HG03025 (cell line): ENCODE measurements at regions not wholly inside any gene's neighbourhood (a gene's known extent, or its start where the extent isn't known, plus 50 kb on each side); places are given as distances from the start of the nearest gene placed in this dataset.
"Not testable (repeated sequence)": the region's sequence is repeated elsewhere in the genome, so short reads cannot be mapped to it uniquely, and the experiment has no call there.

ENCODE experiments used
- ATAC-seq: cut with Tn5 transposase; IDR thresholded peaks from one replicate; pipeline ENCODE4 v1.9.1; 2021; ENCODE audit warnings: mild to moderate bottlenecking, moderate library complexity; ENCODE audit not compliant: unreplicated experiment, low FRiP score

DNA sequence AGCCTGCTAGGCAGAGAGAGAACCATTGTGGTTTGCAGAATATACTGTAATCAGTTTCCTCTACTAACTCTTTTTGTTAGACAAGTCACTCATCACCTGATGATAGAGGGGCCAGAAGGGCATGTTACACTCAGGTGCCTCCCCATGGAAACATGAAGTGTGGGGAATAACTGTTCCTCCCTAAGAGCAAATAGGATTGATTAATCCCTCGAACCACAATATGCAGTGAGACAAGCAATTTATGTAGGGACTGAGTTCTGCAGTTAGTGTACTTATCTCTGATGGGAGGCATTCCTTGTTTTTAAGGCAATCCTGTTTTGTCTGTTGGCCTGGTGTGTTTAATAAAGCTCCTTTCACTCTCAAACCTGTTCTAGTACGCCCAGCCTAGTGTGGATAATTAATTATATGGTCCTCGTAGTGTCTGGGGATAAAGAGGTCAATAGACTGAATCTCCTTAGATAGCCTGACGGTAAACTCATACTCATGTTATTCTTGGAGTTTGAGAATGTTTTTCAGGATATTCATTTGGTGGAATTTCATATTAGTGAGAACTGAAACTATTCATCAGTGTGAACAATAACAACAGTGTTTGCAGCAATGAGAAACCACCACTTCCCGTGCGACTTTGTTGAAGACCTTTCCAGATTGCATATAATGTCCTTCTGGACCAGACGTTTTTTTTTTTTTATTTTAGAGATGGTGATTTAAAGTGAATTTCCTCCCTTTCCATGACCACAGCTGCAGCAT is 344.8 kb upstream of the FZD8 start:
- ATAC-seq, result no peak

DNA sequence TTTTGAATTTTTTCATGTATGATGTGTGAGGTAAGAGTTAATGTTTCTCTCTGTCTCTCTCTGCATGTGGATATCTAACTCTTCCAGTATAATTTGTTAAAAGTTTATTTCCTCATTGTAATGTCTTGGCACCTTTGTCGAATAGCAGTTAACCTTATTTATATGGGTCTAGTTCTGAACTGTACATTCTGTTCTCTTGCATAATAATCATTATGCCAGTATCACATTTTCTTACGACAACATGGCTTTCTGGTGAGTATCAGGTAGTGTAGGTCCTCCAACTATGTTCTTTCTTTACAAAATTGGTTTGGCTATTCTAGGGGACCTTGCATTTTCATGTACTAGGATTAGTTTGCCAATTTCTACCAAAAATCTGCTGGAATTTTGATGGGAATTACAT is 337.0 kb upstream of the FZD8 start:
- ATAC-seq, result no peak

DNA sequence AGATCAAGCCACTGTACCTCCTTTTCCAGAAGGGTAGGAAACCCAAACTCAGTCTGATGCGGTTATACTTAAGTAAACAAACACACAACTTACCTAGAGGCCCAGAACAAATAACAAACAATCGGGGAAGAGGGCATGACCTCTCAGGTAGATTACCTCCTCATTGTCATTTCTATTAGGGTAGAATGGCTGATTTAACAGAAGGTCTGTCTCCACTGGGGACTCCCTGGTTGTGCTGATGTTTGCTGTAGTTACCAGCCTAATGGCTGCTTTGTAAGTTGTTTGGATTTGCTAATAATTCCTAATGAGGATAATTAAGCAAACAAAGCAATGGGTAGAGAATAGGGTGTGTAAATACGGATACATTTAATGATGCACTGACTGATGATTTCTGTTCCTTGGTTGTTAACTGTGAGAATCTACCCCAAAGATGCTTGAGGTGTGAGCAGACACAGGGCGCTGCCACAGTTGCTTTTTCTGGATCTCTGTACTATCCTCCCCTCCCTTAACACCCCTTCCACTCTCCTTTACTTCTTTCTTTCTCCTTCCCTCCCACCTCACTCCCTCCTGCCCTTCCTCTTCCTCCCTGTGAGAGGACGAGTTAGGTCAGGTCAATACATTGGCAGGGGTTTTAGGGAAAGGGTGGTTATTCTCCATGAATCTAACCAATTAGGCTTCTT is 332.0 kb upstream of the FZD8 start:
- ATAC-seq, result not testable (repeated sequence)

DNA sequence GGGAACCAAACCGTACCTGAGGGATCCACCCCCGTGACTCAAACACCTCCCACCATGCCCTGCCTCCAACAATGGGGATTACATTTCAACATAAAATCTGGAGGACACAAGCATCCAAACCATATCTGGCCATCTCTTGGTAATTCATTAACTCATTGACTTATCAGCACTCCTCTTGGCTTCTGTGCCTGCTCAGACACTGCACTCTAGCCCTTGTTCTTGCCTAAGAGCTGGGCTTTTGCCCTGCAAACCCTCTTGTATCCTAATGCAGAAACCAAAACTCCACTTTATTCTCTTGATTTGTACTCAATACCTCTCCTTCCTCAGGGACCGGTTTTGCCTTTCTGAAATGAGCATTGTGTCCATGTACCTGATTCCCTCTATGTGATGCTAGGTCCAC is 330.2 kb upstream of the FZD8 start:
- no peak for ATAC-seq

DNA sequence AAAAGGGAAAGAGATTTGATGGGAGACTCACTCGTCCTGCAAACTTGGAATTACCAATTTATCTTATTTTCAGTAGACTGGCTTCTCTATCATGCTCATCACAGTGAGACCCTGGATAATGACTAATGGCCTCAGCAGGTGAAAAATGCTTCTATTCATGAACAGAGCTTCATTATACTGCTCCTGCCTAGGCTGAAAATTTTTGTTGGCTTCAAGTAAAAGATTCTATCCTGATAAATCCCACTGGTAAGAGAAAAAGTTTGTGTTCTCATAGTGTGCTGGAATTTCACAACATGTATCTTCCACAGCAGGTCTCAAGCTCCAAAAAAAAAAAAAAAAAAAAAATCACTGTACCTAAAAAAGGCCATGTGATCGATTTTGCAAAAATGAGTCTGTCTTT is 329.3 kb upstream of the FZD8 start:
- no peak for ATAC-seq

DNA sequence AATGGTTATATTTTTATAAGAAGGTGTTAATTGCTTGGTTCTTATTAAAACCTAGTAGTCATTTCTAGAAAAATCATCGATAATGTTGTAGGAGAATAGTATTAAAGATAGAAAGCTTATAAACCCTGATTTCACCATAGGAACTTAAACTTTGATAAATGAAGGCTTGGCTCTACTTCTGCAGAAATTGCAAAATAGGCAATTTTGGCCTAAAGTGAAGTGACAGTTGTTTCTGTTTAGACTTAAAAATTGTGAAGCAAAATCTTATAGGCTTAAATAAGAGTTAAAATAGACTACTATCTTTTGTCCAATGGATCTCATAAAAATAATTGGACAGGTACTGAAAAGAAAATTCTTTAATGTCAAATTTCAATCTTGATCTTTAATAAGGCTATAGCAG is 321.6 kb upstream of the FZD8 start:
- ATAC-seq, result no peak

DNA sequence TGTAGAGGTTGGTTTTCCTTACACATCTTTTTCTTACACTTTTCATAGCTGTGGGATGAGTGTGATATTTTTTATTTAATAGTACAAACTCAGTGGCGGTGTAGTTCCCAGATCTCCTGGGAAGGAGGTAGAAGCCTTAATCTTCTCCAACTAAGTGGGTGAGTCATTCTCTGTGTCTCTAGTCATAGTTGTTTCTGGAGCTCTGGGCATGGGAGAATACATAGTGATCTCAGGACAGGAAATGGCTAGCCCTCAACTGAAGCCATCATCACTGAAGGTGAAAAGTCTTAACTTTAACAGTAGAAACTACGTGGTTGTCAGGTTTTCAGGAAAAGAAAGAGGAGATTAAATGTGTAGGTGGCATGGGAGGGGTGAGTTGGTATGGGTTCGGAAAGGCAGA is 319.4 kb upstream of the FZD8 start:
- no peak for ATAC-seq

DNA sequence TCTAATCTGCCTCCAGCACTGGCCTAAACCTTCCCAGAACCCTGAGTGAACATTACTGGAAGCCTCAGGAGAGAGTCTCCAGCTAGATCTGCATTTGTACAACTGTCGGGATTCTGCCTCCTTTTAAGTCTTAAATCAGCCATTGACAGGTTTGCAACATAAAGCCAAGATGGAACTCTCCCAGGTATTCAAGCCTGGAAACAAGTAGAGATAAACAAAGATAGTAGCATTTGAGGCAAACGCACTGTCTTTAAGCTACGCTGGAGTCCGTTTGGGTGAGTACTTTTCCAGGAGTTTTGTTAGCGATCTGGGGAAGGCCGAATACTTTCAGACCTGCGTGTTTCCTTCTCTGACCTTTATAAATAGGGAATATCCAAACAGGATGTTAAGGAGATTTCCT is 317.2 kb upstream of the FZD8 start:
- ATAC-seq, result no peak

DNA sequence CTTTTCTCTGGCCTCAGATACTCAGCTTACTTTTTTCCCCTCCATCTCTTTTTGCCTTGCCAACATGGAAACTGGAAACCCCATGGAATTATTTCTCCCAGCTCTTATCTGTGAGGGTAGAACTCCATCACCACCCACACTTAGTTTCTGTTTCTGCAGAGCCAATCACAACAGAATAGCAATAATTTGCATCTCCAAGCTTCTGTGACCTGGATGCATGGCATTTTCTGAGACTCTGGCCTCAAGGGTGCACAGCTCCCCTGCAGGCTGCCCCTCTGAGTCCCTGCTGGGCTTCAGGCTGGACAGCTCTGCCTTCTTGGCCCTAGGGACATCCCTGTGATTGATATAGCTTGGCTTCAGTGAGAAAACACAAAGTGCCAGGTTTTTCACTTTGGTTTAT is 316.5 kb upstream of the FZD8 start:
- not testable (repeated sequence) for ATAC-seq

DNA sequence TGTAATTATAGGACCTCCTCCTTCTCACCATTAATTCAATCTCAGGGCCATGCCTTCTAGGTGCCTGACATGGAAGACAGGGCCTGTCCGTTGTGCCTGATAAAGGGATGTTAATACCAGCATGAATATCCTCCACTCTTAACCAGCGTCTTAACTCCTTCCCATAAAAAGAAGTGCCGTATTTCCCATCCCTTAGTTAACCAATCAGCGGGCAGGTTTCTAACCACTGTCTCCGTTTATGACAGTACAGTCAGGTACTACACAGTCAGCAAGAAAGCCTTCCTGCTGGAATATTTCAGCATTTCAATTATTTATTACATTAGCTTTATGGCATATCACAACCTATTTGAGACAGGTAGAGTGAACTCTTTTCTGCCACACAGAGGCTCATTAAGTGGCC is 308.6 kb upstream of the FZD8 start:
- no peak for ATAC-seq

DNA sequence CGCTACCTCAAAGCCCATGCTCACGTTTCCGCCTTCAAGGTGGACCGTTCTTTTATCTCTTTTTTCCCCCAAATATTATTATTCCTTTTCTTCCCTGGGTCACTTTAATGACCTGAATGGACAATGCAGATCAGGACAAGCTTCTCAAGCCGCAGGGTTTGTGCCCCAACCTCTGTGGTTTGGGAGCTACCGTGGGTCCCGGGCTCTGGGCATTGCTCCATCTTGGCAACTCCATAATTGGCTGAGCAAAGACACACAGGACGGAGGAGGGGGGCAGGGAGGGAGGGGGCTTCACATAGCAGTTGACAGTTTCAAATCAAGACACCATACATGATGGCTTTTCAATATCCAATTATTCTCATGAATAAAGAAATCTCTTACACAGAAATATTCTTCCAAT is 308.1 kb upstream of the FZD8 start:
- no peak for ATAC-seq

DNA sequence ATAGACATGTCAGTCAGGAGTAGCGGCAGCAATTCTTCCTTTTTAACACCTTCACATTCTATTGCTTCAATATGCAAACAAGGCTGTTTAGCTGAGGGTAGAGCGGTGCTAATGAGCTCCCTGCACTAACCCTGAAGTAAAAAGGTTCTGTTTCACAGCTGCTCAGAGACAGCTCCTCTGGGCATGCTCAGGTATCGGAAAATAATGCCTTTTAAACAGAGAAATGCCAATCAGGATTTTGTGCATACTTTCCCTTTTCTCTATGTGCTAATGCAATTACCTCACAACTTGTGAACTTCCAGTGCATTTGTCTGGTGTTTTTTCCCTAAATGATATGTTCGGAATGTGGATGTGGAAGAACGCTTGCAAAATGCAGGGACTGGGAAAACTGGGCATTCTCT is 307.7 kb upstream of the FZD8 start:
- ATAC-seq, result no peak

DNA sequence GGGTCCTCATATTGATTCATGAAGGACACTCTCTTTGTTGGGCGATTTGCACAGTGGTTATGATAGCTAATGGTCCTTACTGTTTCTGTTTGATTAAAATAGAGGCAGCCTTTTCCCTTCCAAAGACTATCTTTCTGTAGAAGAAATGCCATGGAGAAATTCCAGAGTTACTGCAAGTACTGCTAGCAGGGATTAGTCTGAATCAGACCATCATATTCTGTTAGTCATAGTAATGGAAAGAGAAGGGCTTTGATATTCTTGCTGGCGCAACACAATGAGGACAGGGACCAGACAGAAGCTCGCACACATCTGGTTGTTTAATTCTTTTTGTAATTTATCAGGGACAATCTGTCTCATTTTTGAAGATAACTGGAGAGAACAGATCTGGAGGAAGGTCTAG is 304.5 kb upstream of the FZD8 start:
- no peak for ATAC-seq

DNA sequence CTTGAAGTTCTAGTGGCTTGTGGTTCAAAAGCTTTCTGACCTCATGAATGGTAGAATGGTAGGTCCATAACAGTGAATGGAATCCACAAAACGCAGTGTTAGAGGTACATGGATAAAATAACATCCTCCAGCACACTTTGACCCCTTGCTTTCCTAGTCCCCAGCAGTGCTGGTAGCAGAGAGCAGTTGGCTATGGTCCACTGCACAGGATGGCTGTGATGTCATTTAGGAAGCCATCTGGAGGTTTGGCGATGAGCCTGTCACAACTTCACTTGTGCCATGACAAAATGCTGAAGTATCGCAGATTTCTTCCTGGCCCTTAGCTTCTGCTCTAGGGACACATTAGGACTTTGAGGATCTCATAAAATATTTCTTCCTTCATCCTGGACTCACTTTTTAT is 300.0 kb upstream of the FZD8 start:
- ATAC-seq, result no peak

DNA sequence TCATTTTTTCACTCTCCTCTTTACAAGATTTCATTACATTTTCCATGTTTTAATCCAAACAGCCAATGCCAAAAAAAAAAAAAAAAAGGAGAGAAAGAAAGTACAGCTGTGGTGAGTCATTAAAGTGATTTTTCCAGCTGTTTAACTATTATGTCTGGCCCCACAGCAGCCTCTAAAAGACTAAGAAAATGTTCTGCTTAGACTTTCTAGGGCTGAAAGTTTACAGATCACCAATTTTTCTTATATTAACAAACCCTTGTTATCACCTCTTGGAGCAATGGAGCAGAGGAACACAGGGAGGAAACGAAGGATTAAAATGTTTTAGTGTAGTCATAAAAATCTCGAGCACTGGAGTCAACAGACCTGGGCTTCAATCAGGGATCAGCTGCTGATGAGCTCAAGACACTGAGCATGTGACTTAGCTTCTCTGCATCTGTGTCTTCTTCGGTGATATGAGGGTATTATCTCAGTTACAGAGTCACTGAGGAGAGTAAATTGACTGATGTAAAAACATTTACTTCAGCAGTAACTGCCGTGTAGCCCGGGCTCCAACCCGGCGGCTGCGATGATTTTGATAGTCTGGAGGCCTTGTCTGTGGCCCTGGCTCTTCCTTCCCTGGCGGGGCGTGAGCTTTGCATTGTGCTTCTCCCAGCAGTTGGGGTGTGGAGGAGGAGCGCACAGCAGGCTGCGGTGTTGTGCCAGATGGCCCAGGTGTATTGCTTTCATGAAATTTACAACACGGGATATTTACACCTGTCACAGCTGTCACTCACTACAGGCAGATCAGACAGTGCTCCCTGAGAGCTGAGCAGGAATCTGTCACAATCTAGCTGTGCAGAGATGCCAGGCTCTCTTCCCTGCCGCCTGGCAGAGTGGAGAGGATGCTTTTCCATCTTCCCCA is 298.3 kb upstream of the FZD8 start:
- no peak for ATAC-seq

DNA sequence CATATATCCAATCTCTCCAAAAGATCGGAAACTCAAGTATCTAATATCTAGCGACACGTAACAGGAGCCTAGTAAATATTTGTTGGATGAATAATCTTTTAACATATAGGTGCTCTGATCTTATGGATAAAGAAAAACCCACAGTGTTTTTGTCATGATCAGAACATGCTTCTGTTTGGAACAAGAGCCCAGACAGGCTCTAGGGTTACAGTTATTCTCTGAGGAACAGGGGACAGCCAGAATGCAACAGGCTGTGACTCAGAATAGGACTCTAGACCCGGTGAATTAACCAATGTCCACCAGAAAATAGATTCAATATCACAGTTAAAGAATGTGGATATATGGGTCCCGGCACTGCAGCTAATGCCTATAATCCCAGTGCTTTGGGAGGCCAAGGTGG is 296.1 kb upstream of the FZD8 start:
- no peak for ATAC-seq

DNA sequence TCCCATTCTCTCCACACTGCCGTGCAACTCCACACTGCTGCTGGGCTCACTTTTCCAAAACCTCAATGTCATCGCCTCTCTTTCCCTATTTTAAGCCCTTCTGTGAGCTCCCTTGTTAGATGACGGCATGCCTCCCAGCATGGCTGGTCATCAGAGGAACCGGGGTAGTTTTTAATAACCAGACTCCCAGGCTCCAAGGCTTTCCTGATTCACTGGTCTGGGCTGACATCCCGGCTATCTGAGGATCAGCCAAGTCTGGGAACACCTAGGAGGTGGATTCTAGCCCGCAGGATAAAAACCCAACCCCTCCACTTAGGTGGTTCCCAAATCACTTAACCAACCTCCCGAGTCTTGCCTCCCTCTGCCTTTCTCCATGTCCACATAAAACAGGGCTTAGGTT is 295.4 kb upstream of the FZD8 start:
- ATAC-seq, result no peak

DNA sequence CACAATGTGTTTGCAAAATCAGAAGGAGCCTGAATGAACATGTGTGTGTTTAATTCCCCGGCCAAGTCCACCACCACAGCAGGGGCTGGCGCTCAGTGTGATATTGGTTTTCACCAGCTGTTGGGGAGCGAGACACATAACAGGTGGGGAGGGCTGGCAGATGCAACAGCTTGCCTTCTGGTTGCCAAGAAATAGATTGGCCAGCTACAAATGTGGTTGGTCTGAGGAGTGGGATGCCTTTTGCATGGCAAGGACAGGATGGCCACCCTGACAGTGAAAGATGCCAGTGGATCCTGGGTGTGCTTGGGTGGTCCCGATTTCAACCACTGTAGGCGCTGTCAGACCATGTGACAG is 292.5 kb upstream of the FZD8 start:
- ATAC-seq, result no peak

DNA sequence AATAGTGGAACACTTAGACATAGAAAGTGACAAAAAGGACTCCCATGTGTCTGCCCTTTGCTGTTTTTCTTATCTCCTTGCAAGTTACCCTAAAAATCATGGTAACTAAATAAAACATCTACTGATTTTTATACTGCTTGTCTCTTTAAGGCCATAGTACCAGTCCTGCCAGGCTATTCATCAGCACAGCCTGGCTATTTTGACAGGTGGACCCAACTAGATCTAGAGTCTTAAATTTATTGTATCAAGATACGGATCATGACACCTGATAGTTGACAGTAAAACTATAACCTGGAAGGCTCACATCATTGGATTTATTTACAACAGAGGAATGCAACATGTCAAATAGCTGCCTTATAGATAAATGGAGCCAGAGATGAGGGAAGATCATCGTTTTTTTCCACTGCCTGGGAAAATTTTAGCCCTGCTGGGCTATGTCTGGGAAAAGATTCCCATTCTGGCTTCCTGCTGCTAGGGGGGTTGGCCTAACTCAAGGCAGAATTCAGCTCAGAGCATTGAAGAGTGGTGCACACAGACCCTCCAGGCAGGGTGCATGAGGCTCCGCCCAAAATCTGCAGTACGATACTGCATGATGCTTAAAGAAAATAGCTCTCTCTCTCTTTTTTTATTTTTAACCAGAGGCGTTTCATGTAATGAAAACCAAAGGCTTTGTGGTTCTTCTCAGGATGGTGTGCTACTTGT is 292.0 kb upstream of the FZD8 start:
- ATAC-seq, result no peak

DNA sequence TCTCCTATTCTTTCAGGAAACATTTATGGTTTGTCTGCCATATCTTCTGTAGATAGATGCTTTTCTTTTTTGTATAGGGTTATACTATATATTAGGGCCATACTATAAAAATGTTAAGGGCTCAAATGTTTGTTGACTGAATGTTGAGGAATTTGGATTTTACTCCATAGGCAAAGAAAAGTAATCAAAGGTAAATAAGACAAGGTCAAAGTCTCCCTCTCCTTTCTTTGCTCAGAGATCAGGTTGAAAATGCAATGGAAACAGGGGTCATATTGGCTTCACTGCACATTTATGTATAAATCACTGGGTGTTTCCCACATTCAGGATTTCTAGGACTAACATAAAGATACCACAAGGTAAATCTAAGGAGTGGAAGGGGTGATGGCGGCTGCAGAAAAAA is 291.4 kb upstream of the FZD8 start:
- no peak for ATAC-seq

DNA sequence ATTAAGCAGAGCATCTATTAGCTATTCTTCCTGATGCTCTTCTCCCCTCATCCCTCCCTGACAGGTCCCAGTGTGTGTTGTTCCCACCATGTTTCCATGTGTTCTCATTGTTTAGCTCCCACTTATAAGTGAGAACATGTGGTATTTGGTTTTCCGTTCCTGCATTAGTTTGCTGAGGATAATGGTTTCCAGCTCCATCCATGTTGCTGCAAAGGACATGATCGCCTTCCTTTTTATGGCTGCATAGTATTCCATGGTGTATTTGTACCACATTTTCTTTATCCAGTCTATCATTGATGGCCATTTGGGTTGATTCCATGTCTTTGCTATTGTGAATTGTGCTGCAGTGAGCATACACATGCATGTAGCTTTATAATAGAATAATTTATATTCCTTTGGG is 287.9 kb upstream of the FZD8 start:
- not testable (repeated sequence) for ATAC-seq
